HG03469 (cell line): ENCODE measurements at regions not wholly inside any gene's neighbourhood (a gene's known extent, or its start where the extent isn't known, plus 50 kb on each side); places are given as distances from the start of the nearest gene placed in this dataset.
"Not testable (repeated sequence)": the region's sequence is repeated elsewhere in the genome, so short reads cannot be mapped to it uniquely, and the experiment has no call there.

ENCODE experiments used
- ATAC-seq: cut with Tn5 transposase; IDR thresholded peaks from one replicate; pipeline ENCODE4 v1.9.1; 2021; ENCODE audit warnings: mild to moderate bottlenecking, moderate library complexity, moderate number of reproducible peaks; ENCODE audit not compliant: unreplicated experiment

- no peak for ATAC-seq
Observed at GRCh38 chr2:3039188-3040065, 338.2 kb downstream of the EIPR1 start.

- ATAC-seq, result no peak
Observed at GRCh38 chr2:3038636-3039035, 339.0 kb downstream of the EIPR1 start.

- no peak for ATAC-seq
Observed at GRCh38 chr2:3037196-3038194, 340.1 kb downstream of the EIPR1 start.

GRCh38 chr2:3036432-3037125, 341.0 kb downstream of the EIPR1 start:
- ATAC-seq, result no peak

GRCh38 chr2:3035385-3036050, 342.1 kb downstream of the EIPR1 start:
- no peak for ATAC-seq

GRCh38 chr2:3034856-3035255, 342.8 kb downstream of the EIPR1 start:
- no peak for ATAC-seq

GRCh38 chr2:3034396-3034795, 343.2 kb downstream of the EIPR1 start:
- ATAC-seq, result no peak

GRCh38 chr2:3033315-3033714, 344.3 kb downstream of the EIPR1 start:
- no peak for ATAC-seq

GRCh38 chr2:3030791-3031190, 346.8 kb downstream of the EIPR1 start:
- ATAC-seq, result not testable (repeated sequence)

GRCh38 chr2:3025984-3026383, 351.6 kb downstream of the EIPR1 start:
- no peak for ATAC-seq

GRCh38 chr2:3025261-3025660, 352.4 kb downstream of the EIPR1 start:
- ATAC-seq, result no peak

GRCh38 chr2:3024401-3024935, 353.1 kb downstream of the EIPR1 start:
- ATAC-seq, result no peak

- ATAC-seq, result no peak
Observed at GRCh38 chr2:3023531-3023930, 354.1 kb downstream of the EIPR1 start.

- ATAC-seq, result no peak
Observed at GRCh38 chr2:3022841-3023372, 354.7 kb downstream of the EIPR1 start.

GRCh38 chr2:3021720-3022119, 355.9 kb downstream of the EIPR1 start:
- no peak for ATAC-seq

GRCh38 chr2:3010001-3010400, 367.6 kb downstream of the EIPR1 start:
- ATAC-seq, result no peak

GRCh38 chr2:3009483-3009882, 368.1 kb downstream of the EIPR1 start:
- ATAC-seq, result no peak

GRCh38 chr2:3009005-3009404, 368.6 kb downstream of the EIPR1 start:
- no peak for ATAC-seq

- ATAC-seq, result no peak
Observed at GRCh38 chr2:3008561-3008960, 369.1 kb downstream of the EIPR1 start.

GRCh38 chr2:3007135-3007534, 370.5 kb downstream of the EIPR1 start:
- no peak for ATAC-seq
